HG03039 (cell line): ENCODE measurements at regions not wholly inside any gene's neighbourhood (a gene's known extent, or its start where the extent isn't known, plus 50 kb on each side); places are given as distances from the start of the nearest gene placed in this dataset.

Source experiments
- ATAC-seq: cut with Tn5 transposase; IDR thresholded peaks from one replicate; pipeline ENCODE4 v1.9.1; 2021; ENCODE audit warnings: mild to moderate bottlenecking, moderate library complexity; ENCODE audit not compliant: unreplicated experiment

GRCh38 chr12:105942281-105942680 is 196.5 kb downstream of the NUAK1 start:
- no peak for ATAC-seq

- no peak for ATAC-seq
These were observed 195.2 kb downstream of the NUAK1 start for GRCh38 chr12:105943525-105943924.

GRCh38 chr12:105944628-105945027 is 194.1 kb downstream of the NUAK1 start:
- ATAC-seq = no peak

GRCh38 chr12:105945880-105946279 is 192.9 kb downstream of the NUAK1 start:
- ATAC-seq = no peak

- no peak for ATAC-seq
These were observed 192.3 kb downstream of the NUAK1 start for GRCh38 chr12:105946493-105946901.

- no peak for ATAC-seq
These were observed 190.8 kb downstream of the NUAK1 start for GRCh38 chr12:105947906-105948305.

- no peak for ATAC-seq
These were observed 190.4 kb downstream of the NUAK1 start for GRCh38 chr12:105948331-105948730.

- no peak for ATAC-seq
These were observed 189.4 kb downstream of the NUAK1 start for GRCh38 chr12:105949391-105949790.

GRCh38 chr12:105951732-105952131 is 187.0 kb downstream of the NUAK1 start:
- no peak for ATAC-seq

GRCh38 chr12:105954951-105955931 is 183.5 kb downstream of the NUAK1 start:
- ATAC-seq = no peak

- ATAC-seq = no peak
These were observed 182.8 kb downstream of the NUAK1 start for GRCh38 chr12:105955976-105956375.

- no peak for ATAC-seq
These were observed 181.9 kb downstream of the NUAK1 start for GRCh38 chr12:105956662-105957457.

- ATAC-seq = no peak
These were observed 178.3 kb downstream of the NUAK1 start for GRCh38 chr12:105960319-105961083.

- no peak for ATAC-seq
These were observed 176.7 kb downstream of the NUAK1 start for GRCh38 chr12:105961821-105962671.

GRCh38 chr12:105967038-105967776 is 171.5 kb downstream of the NUAK1 start:
- ATAC-seq = no peak

GRCh38 chr12:105968025-105968424 is 170.7 kb downstream of the NUAK1 start:
- ATAC-seq = no peak

- no peak for ATAC-seq
These were observed 167.9 kb downstream of the NUAK1 start for GRCh38 chr12:105970885-105971284.

GRCh38 chr12:105974738-105975137 is 164.0 kb downstream of the NUAK1 start:
- ATAC-seq = no peak

- no peak for ATAC-seq
These were observed 163.4 kb downstream of the NUAK1 start for GRCh38 chr12:105975351-105975750.
